Endodermal cell (in vitro differentiated cells): ENCODE measurements at regions not wholly inside any gene's neighbourhood (a gene's known extent, or its start where the extent isn't known, plus 50 kb on each side); places are given as distances from the start of the nearest gene placed in this dataset.

Experiments used
- DNase-seq: peaks from one replicate; pipeline ENCODE4 v3.0.0-alpha.2; 2017
- H3K27ac ChIP-seq: 2 replicates; pipeline ENCODE4 v1.5.1; 2013; ENCODE audit warnings: mild to moderate bottlenecking, low read depth, low read length, moderate library complexity
- H3K27me3 ChIP-seq: 2 replicates; pipeline ENCODE4 v1.6.1; 2013; ENCODE audit warnings: mild to moderate bottlenecking, low read length, moderate library complexity; ENCODE audit not compliant: insufficient read depth, control insufficient read depth, poor library complexity, severe bottlenecking
- H3K36me3 ChIP-seq: 2 replicates; pipeline ENCODE4 v1.7.0; 2013; ENCODE audit warnings: mild to moderate bottlenecking, low read length, moderate library complexity; ENCODE audit not compliant: control insufficient read depth, insufficient read depth
- H3K4me1 ChIP-seq: one replicate; pipeline ENCODE4 v1.7.0; 2013; ENCODE audit warnings: low read length; ENCODE audit not compliant: control insufficient read depth, insufficient read depth
- H3K4me3 ChIP-seq: 2 replicates; pipeline ENCODE4 v1.5.1; 2013; ENCODE audit warnings: mild to moderate bottlenecking, low read length, moderate library complexity
- H3K9ac ChIP-seq: 2 replicates; pipeline ENCODE4 v1.6.1; 2013; ENCODE audit warnings: mild to moderate bottlenecking, low read length, moderate library complexity; ENCODE audit not compliant: poor library complexity, severe bottlenecking; ENCODE audit errors: extremely low read depth
- H3K9me3 ChIP-seq: 2 replicates; pipeline ENCODE4 v1.6.1; 2013; ENCODE audit warnings: mild to moderate bottlenecking, low read length, moderate library complexity; ENCODE audit not compliant: control insufficient read depth
- H3K27ac Mint-ChIP-seq: 2 replicates; pipeline ENCODE4 v1.8.0; 2020; ENCODE audit warnings: mixed read lengths
- H3K27me3 Mint-ChIP-seq: 2 replicates; pipeline ENCODE4 v1.8.0; 2021; ENCODE audit warnings: mild to moderate bottlenecking, mixed read lengths; ENCODE audit not compliant: insufficient read depth
- H3K36me3 Mint-ChIP-seq: 2 replicates; pipeline ENCODE4 v1.8.0; 2020; ENCODE audit warnings: low read depth, mixed read lengths
- H3K4me1 Mint-ChIP-seq: 2 replicates; pipeline ENCODE4 v1.8.0; 2020; ENCODE audit warnings: mixed read lengths
- H3K4me3 Mint-ChIP-seq: 2 replicates; pipeline ENCODE4 v1.8.0; 2020; ENCODE audit warnings: mild to moderate bottlenecking, moderate library complexity, mixed read lengths
- H3K9me3 Mint-ChIP-seq: 2 replicates; pipeline ENCODE4 v1.8.0; 2020; ENCODE audit warnings: mild to moderate bottlenecking, mixed read lengths
- WGBS, 2 experiments: methylation state at CpG; one replicate each; pipeline versions ENCODE4 v1.1.5 to v1.1.7; 2013; ENCODE audit warnings: missing lambda C conversion rate in 2 of 2, mixed read lengths in 1 of 2; ENCODE audit not compliant: insufficient coverage in 1 of 2, insufficient read length in 1 of 2; 5-methylcytosine and 5-hydroxymethylcytosine counted together
- TF ChIP-seq, protein P1 (sequence below): fragments of 200-600 bp; sonication (generic); conservative IDR thresholded peaks from 2 replicates; pipeline ENCODE4 v1.5.0; 2021; ENCODE audit warnings: antibody characterized with exemption, mild to moderate bottlenecking

- H3K9ac ChIP-seq, result no peak overlapping the region
- H3K4me3 ChIP-seq, result no peak overlapping the region
- Mint-ChIP-seq H3K36me3 (no peaks in the 10 kb centered on the region), H3K4me1 (no peaks in the 10 kb centered on the region), H3K9me3 (peaks cover 88% of the 10 kb centered on the region), H3K4me3 (no peak overlapping the region), H3K27me3 (no peaks in the 10 kb centered on the region), H3K27ac (no peak overlapping the region)
- 0 to 49% methylated on average over 1 to 5 of the region's 5 CpGs for WGBS, 2 experiments
- no peak for DNase-seq
- no peaks in the 10 kb centered on the region for H3K36me3 ChIP-seq
- H3K9me3 ChIP-seq, result peaks cover 93% of the 10 kb centered on the region
- TF ChIP-seq, protein P1, sequence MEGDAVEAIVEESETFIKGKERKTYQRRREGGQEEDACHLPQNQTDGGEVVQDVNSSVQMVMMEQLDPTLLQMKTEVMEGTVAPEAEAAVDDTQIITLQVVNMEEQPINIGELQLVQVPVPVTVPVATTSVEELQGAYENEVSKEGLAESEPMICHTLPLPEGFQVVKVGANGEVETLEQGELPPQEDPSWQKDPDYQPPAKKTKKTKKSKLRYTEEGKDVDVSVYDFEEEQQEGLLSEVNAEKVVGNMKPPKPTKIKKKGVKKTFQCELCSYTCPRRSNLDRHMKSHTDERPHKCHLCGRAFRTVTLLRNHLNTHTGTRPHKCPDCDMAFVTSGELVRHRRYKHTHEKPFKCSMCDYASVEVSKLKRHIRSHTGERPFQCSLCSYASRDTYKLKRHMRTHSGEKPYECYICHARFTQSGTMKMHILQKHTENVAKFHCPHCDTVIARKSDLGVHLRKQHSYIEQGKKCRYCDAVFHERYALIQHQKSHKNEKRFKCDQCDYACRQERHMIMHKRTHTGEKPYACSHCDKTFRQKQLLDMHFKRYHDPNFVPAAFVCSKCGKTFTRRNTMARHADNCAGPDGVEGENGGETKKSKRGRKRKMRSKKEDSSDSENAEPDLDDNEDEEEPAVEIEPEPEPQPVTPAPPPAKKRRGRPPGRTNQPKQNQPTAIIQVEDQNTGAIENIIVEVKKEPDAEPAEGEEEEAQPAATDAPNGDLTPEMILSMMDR, result no peak
- H3K27me3 ChIP-seq, result no peaks in the 10 kb centered on the region
- H3K4me1 ChIP-seq, result no peaks in the 10 kb centered on the region
- no peak overlapping the region for H3K27ac ChIP-seq
Measured at GRCh38 chr16:35636480-35637230, 2177.2 kb downstream of the TP53TG3F start.

- no peak for DNase-seq
- no peak overlapping the region for H3K4me3 Mint-ChIP-seq
- H3K9ac ChIP-seq, result no peak overlapping the region
- no peaks in the 10 kb centered on the region for H3K4me1 Mint-ChIP-seq
- TF ChIP-seq, protein P1, result no peak
- H3K4me3 ChIP-seq, result no peak overlapping the region
- no peaks in the 10 kb centered on the region for H3K36me3 ChIP-seq
- WGBS, 2 experiments, result 61 to 77% methylated on average over 2 of the region's 2 CpGs
- H3K27ac ChIP-seq, result no peak overlapping the region
- no peak overlapping the region for H3K27ac Mint-ChIP-seq
- no peaks in the 10 kb centered on the region for H3K36me3 Mint-ChIP-seq
- H3K4me1 ChIP-seq, result no peaks in the 10 kb centered on the region
- H3K9me3 ChIP-seq, result peaks cover 94% of the 10 kb centered on the region
- peaks cover 88% of the 10 kb centered on the region for H3K9me3 Mint-ChIP-seq
- H3K27me3 ChIP-seq, result no peaks in the 10 kb centered on the region
- H3K27me3 Mint-ChIP-seq, result no peaks in the 10 kb centered on the region
Measured at GRCh38 chr16:35637683-35638082, 2178.3 kb downstream of the TP53TG3F start.

DNA sequence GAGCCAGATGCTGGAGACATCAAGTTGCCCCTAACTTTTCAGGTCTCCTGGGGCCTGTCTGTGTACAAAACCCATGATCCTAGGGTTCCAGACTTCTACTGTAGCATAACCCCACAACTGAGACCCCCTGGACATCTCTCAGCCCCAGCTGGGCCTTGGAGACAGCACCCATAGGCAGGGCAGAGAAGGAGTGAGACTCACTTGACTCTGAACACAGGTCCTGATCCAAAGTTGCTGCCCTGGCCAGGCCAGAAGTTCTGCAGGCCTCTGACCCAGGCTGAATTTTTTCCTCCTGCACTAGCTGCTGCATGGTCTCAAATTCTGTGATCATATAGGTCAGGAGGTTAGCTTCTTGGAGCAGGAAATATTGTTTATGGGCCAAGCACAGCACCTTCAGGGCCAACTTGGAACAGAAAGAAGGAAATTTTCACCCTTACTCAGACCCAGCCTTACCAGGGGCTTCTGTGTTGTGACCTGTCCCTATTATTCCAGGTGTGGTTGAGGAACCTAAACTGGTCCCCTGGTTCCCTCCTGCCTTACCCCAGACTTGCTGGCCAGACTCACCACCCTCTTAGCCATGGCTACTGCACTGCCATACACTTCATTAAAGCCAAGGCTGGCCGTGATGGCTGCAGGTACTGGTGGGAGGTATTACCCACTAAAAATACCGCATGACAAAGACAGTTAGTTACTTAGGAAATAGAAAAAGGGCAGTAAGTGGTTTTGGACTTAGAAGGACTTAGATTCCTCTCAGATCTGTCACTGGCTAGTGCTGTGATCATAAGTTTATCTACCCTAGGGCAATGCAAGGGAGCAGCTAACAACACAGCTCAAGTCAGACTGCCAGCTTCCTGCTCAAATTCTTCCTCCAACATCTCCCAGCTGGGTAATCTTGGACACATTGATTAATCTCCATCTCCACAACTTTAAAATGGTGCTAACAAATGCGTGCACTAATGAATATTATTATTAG, 2180.1 kb downstream of the TP53TG3F start:
- H3K36me3 ChIP-seq, result no peaks in the 10 kb centered on the region
- Mint-ChIP-seq H3K4me3 (no peak overlapping the region), H3K27me3 (no peaks in the 10 kb centered on the region), H3K36me3 (no peaks in the 10 kb centered on the region), H3K4me1 (no peaks in the 10 kb centered on the region), H3K27ac (no peak overlapping the region), H3K9me3 (peaks cover 95% of the 10 kb centered on the region)
- peaks cover 91% of the 10 kb centered on the region for H3K9me3 ChIP-seq
- H3K9ac ChIP-seq, result no peak overlapping the region
- H3K27me3 ChIP-seq, result no peaks in the 10 kb centered on the region
- H3K27ac ChIP-seq, result no peak overlapping the region
- H3K4me3 ChIP-seq, result no peak overlapping the region
- H3K4me1 ChIP-seq, result no peaks in the 10 kb centered on the region
- TF ChIP-seq, protein P1, result no peak
- DNase-seq, result no peak
- WGBS, 2 experiments, result 76 to 100% methylated on average over 1 to 2 of the region's 3 CpGs
